ENCODE measurements at regions not wholly inside any gene's neighbourhood (a gene's known extent, or its start where the extent isn't known, plus 50 kb on each side); places are given as distances from the start of the nearest gene placed in this dataset.

DNA sequence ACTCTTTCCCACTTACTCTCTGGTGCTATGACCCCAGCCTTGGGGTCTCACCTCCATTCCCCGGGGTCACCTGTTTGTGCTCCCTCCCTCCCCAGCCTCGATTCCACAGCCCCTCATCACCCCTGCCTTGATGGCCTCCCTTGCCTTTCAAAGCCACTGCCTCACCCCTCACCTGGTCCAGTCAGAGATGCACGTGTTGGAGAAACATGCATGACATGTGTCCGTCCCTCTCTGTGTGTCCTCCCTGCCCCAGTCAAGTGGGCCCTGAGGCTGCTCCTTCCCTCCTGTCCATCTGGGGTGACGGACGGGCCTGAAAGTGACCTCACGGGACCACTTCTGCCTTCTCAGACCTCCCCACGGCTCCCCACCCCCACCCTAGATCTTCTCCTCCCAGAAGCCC is 82.3 kb upstream of the TWIST2 start:
- no peak for TF ChIP-seq GATA3 (IDR thresholded peaks at IDR 0.05; ENCODE audit: low read depth, low read length)
- no peak for TF ChIP-seq GATA2 (IDR thresholded peaks at IDR 0.05; ENCODE audit: low read depth, low read length)

Measured in SH-SY5Y (cell line).